IMR-90 (cell line): ENCODE measurements at regions not wholly inside any gene's neighbourhood (a gene's known extent, or its start where the extent isn't known, plus 50 kb on each side); places are given as distances from the start of the nearest gene placed in this dataset.

Experiments
- ATAC-seq: fragments of 200-7000 bp; cut with Tn5 transposase; 2 replicates; pipeline ENCODE4 v1.9.1; 2020; ENCODE audit warnings: low read depth, mild to moderate bottlenecking, moderate library complexity
- BruUV-seq: library from RNA; stranded (reverse); fragments of 400-500 nt; replicated peaks from 2 replicates; lab custom pipeline; 2021; lab: Mats Ljungman, UMichigan
- CTCF ChIA-PET: fragments of 300-600 bp; formaldehyde crosslinking; extraction: SDS; loops from one replicate; lab custom pipeline; 2021; ENCODE audit warnings: antibody characterized with exemption; lab: Yijun Ruan, JAX
- POLR2A ChIA-PET: fragments of 300-600 bp; sonication (Branson Sonifier 250); formaldehyde crosslinking; loops from one replicate; lab custom pipeline; 2022; ENCODE audit warnings: antibody characterized with exemption; ENCODE audit not compliant: unreplicated experiment; lab: Charles Lee
- DNase-seq: peaks from one replicate; pipeline ENCODE4 v3.0.0; 2013
- H2AFZ ChIP-seq: replicated peaks from 2 replicates; pipeline ENCODE3; 2013; ENCODE audit warnings: low read length, mild to moderate bottlenecking; ENCODE audit not compliant: poor library complexity
- H2AK5ac ChIP-seq: 2 replicates; pipeline ENCODE4 v1.6.1; 2013; ENCODE audit warnings: low read depth, low read length, inconsistent platforms
- H2AK9ac ChIP-seq: replicated peaks from 2 replicates; pipeline ENCODE3; 2013; ENCODE audit warnings: mild to moderate bottlenecking, low read depth, low read length, moderate library complexity; ENCODE audit not compliant: poor library complexity
- H2BK120ac ChIP-seq: 2 replicates; pipeline ENCODE4 v1.6.1; 2013; ENCODE audit warnings: low read depth, low read length, inconsistent platforms
- H2BK15ac ChIP-seq: 3 replicates; pipeline ENCODE4 v1.6.1; 2013; ENCODE audit warnings: low read depth, low read length, inconsistent platforms
- H2BK20ac ChIP-seq: 2 replicates; pipeline ENCODE4 v1.6.1; 2013; ENCODE audit warnings: low read depth, mild to moderate bottlenecking, inconsistent platforms, low read length, moderate library complexity
- H2BK5ac ChIP-seq: 2 replicates; pipeline ENCODE4 v1.6.1; 2013; ENCODE audit warnings: mild to moderate bottlenecking, low read depth, low read length, inconsistent platforms; ENCODE audit not compliant: poor library complexity, severe bottlenecking
- H3K14ac ChIP-seq: replicated peaks from 2 replicates; pipeline ENCODE4 v1.6.1; 2013; ENCODE audit warnings: low read depth, low read length, inconsistent platforms
- H3K18ac ChIP-seq: 2 replicates; pipeline ENCODE4 v1.6.1; 2013; ENCODE audit warnings: low read depth, low read length, control low read depth
- H3K23ac ChIP-seq: 2 replicates; pipeline ENCODE4 v1.6.1; 2013; ENCODE audit warnings: low read depth, low read length, inconsistent platforms
- H3K27ac ChIP-seq: 2 replicates; pipeline ENCODE4 v1.5.1; 2013; ENCODE audit warnings: mild to moderate bottlenecking, control low read depth, low read length; ENCODE audit not compliant: insufficient read depth
- H3K27me3 ChIP-seq: 2 replicates; pipeline ENCODE4 v1.6.1; 2013; ENCODE audit warnings: low read length; ENCODE audit not compliant: control insufficient read depth, insufficient read depth
- H3K36me3 ChIP-seq: 2 replicates; pipeline ENCODE4 v1.6.1; 2013; ENCODE audit warnings: low read length, mixed read lengths; ENCODE audit not compliant: control insufficient read depth, insufficient read depth
- H3K4ac ChIP-seq: 2 replicates; pipeline ENCODE4 v1.6.1; 2013; ENCODE audit warnings: low read depth, low read length, inconsistent platforms
- H3K4me1 ChIP-seq: 2 replicates; pipeline ENCODE4 v1.6.1; 2013; ENCODE audit warnings: low read length, mixed read lengths; ENCODE audit not compliant: control insufficient read depth, insufficient read depth
- H3K4me2 ChIP-seq: 2 replicates; pipeline ENCODE4 v1.6.1; 2013; ENCODE audit warnings: low read depth, mild to moderate bottlenecking, control low read depth, low read length, moderate library complexity
- H3K4me3 ChIP-seq: 2 replicates; pipeline ENCODE4 v1.5.1; 2013; ENCODE audit warnings: low read depth, mild to moderate bottlenecking, control low read depth, low read length, moderate library complexity; ENCODE audit not compliant: insufficient read depth
- H3K56ac ChIP-seq: 2 replicates; pipeline ENCODE4 v1.6.1; 2013; ENCODE audit warnings: low read length, inconsistent platforms; ENCODE audit not compliant: insufficient read depth; ENCODE audit errors: extremely low read depth
- H3K79me1 ChIP-seq, 2 experiments: 2 replicates each; pipeline ENCODE4 v1.6.1; 2013; ENCODE audit warnings: low read length in 2 of 2, inconsistent platforms in 1 of 2, low read depth in 1 of 2
- H3K9ac ChIP-seq: 2 replicates; pipeline ENCODE4 v1.6.1; 2013; ENCODE audit warnings: low read depth, low read length, control low read depth
- H3K9me1 ChIP-seq: 2 replicates; pipeline ENCODE4 v1.6.1; 2013; ENCODE audit warnings: low read length, inconsistent platforms; ENCODE audit not compliant: insufficient read depth
- H3K9me3 ChIP-seq: 2 replicates; pipeline ENCODE4 v1.6.1; 2013; ENCODE audit warnings: low read length; ENCODE audit not compliant: control insufficient read depth, insufficient read depth
- H4K20me1 ChIP-seq: 2 replicates; pipeline ENCODE4 v1.6.1; 2013; ENCODE audit warnings: low read length, inconsistent platforms; ENCODE audit not compliant: insufficient read depth
- H4K5ac ChIP-seq: 2 replicates; pipeline ENCODE4 v1.6.1; 2013; ENCODE audit warnings: mild to moderate bottlenecking, low read depth, low read length, control low read depth
- H4K8ac ChIP-seq, 2 experiments: 2 replicates each; pipeline ENCODE4 v1.6.1; 2013; ENCODE audit warnings: low read depth in 2 of 2, low read length in 2 of 2, control low read depth in 1 of 2, inconsistent platforms in 1 of 2
- H4K91ac ChIP-seq: 2 replicates; pipeline ENCODE4 v1.6.1; 2013; ENCODE audit warnings: low read depth, low read length, inconsistent platforms; ENCODE audit not compliant: insufficient read depth
- BHLHE40 ChIP-seq: fragments of 150-350 bp; IDR thresholded peaks from 2 replicates; pipeline ENCODE4 v1.6.1; 2016; ENCODE audit warnings: mild to moderate bottlenecking, low read depth, low read length
- ELK1 ChIP-seq: fragments of 150-350 bp; IDR thresholded peaks from 2 replicates; pipeline ENCODE4 v1.6.1; 2016; ENCODE audit warnings: low read depth, mild to moderate bottlenecking, low read length, moderate library complexity, borderline replicate concordance
- FOS ChIP-seq: fragments of 150-350 bp; IDR thresholded peaks from 2 replicates; pipeline ENCODE4 v1.6.1; 2016; ENCODE audit warnings: low read depth, low read length
- MAFK ChIP-seq: IDR thresholded peaks from 2 replicates; pipeline ENCODE4 v1.6.1; 2012; ENCODE audit warnings: low read depth, low read length, improper control_type of control experiment
- MAZ ChIP-seq: IDR thresholded peaks from 2 replicates; pipeline ENCODE4 v1.6.1; 2012; ENCODE audit warnings: low read depth, mild to moderate bottlenecking, low read length, improper control_type of control experiment, moderate library complexity, borderline replicate concordance
- MXI1 ChIP-seq: IDR thresholded peaks from 2 replicates; pipeline ENCODE4 v1.6.1; 2012; ENCODE audit warnings: low read depth, mild to moderate bottlenecking, low read length, moderate library complexity, borderline replicate concordance
- NFE2L2 ChIP-seq: fragments of 150-350 bp; IDR thresholded peaks from 2 replicates; pipeline ENCODE4 v1.6.1; 2016; ENCODE audit warnings: low read depth, mild to moderate bottlenecking, low read length
- POLR2A ChIP-seq: IDR thresholded peaks from 2 replicates; pipeline ENCODE4 v1.6.1; 2012; ENCODE audit warnings: mild to moderate bottlenecking, low read depth, low read length
- RCOR1 ChIP-seq: IDR thresholded peaks from 2 replicates; pipeline ENCODE4 v1.6.1; 2012; ENCODE audit warnings: mild to moderate bottlenecking, low read length, improper control_type of control experiment; ENCODE audit not compliant: insufficient replicate concordance
- RFX5 ChIP-seq: IDR thresholded peaks from 2 replicates; pipeline ENCODE4 v1.8.0; 2012; ENCODE audit warnings: low read depth, mild to moderate bottlenecking, low read length, moderate library complexity
- USF2 ChIP-seq: fragments of 150-350 bp; IDR thresholded peaks from 2 replicates; pipeline ENCODE4 v1.6.1; 2017; ENCODE audit warnings: mild to moderate bottlenecking, antibody characterized with exemption, low read length, low read depth
- WGBS, 2 experiments: methylation state at CpG; one replicate each; pipeline versions ENCODE4 v1.1.5 to v1.1.7; 2013; ENCODE audit warnings: missing lambda C conversion rate in 2 of 2; ENCODE audit not compliant: insufficient read length in 1 of 2; ENCODE audit errors: extremely low coverage in 2 of 2; 5-methylcytosine and 5-hydroxymethylcytosine counted together
- dilution Hi-C: fragments of 300-500 bp; cut with HindIII; formaldehyde crosslinking; loops from one replicate; pipeline ENCODE4 v1.14.3; 2018; ENCODE audit warnings: low sequenced_read_pairs; ENCODE audit not compliant: unreplicated experiment
- in situ Hi-C: fragments of 300-500 bp; cut with MboI; formaldehyde crosslinking; loops from 3 replicates; pipeline ENCODE4 v1.14.3; 2019; ENCODE audit warnings: low sequenced_read_pairs, inconsistent platforms, mixed read lengths
- intact Hi-C: fragments of 100-400 bp; cut with micrococcal nuclease; formaldehyde crosslinking; loops from 2 replicates; pipeline ENCODE4 v1.10.0; 2022

GRCh38 chr1:34280509-34280908 is 103.8 kb downstream of the C1orf94 start:
- dilution Hi-C loops = no loop called here

More at GRCh38 chr1:34280509-34280908, 103.8 kb downstream of the C1orf94 start:
- H3K4ac ChIP-seq = no peak overlapping the region
- no peak overlapping the region for H4K91ac ChIP-seq
- no peak for TF ChIP-seq NFE2L2
- no peak for TF ChIP-seq MAFK
- no peak for TF ChIP-seq BHLHE40
- no peak for TF ChIP-seq MXI1
- no peak for TF ChIP-seq FOS
- no peak for TF ChIP-seq RCOR1
- no peak for TF ChIP-seq USF2
- no peak for TF ChIP-seq ELK1
- TF ChIP-seq MAZ = no peak
- TF ChIP-seq RFX5 = no peak
- TF ChIP-seq POLR2A = no peak
- no peak overlapping the region for H3K56ac ChIP-seq
- H3K4me2 ChIP-seq = no peak overlapping the region
- POLR2A ChIA-PET = no interaction called here
- no peak overlapping the region for H3K18ac ChIP-seq
- in situ Hi-C loops = no loop called here
- no peak overlapping the region for H2BK5ac ChIP-seq
- intact Hi-C loops = no loop called here
- H2AFZ ChIP-seq = no peak overlapping the region
- no peak overlapping the region for H4K8ac ChIP-seq
- CTCF ChIA-PET = no interaction called here
- no peaks in the 10 kb centered on the region for H3K79me1 ChIP-seq
- H3K14ac ChIP-seq = no peak overlapping the region
- BruUV-seq = no TSS peak
- no peaks in the 10 kb centered on the region for H3K4me1 ChIP-seq
- H2AK5ac ChIP-seq = no peak overlapping the region
- H3K4me3 ChIP-seq = no peak overlapping the region
- no peak overlapping the region for H4K5ac ChIP-seq
- H2BK20ac ChIP-seq = no peak overlapping the region
- H3K27me3 ChIP-seq = no peaks in the 10 kb centered on the region
- H3K9me3 ChIP-seq = peaks cover 31% of the 10 kb centered on the region
- no peak overlapping the region for H2BK120ac ChIP-seq
- no peaks in the 10 kb centered on the region for H3K9me1 ChIP-seq
- DNase-seq (no peak), ATAC-seq (no peak)
- H3K27ac ChIP-seq = no peak overlapping the region
- no peak overlapping the region for H3K23ac ChIP-seq
- no peak overlapping the region for H2BK15ac ChIP-seq
- no peaks in the 10 kb centered on the region for H3K36me3 ChIP-seq
- no peaks in the 10 kb centered on the region for H4K20me1 ChIP-seq
- WGBS, 2 experiments = no CpG with 5 or more reads among the region's 4 CpGs
- no peak overlapping the region for H3K9ac ChIP-seq
- H2AK9ac ChIP-seq = no peak overlapping the region
